Endodermal cell (in vitro differentiated cells): ENCODE measurements at regions not wholly inside any gene's neighbourhood (a gene's known extent, or its start where the extent isn't known, plus 50 kb on each side); places are given as distances from the start of the nearest gene placed in this dataset.
"Not testable (repeated sequence)": the region's sequence is repeated elsewhere in the genome, so short reads cannot be mapped to it uniquely, and the experiment has no call there.

ENCODE experiments used
- DNase-seq: peaks from one replicate; pipeline ENCODE4 v3.0.0-alpha.2; 2017
- H3K27ac ChIP-seq: 2 replicates; pipeline ENCODE4 v1.5.1; 2013; ENCODE audit warnings: mild to moderate bottlenecking, low read depth, low read length, moderate library complexity
- H3K27me3 ChIP-seq: 2 replicates; pipeline ENCODE4 v1.6.1; 2013; ENCODE audit warnings: mild to moderate bottlenecking, low read length, moderate library complexity; ENCODE audit not compliant: insufficient read depth, control insufficient read depth, poor library complexity, severe bottlenecking
- H3K36me3 ChIP-seq: 2 replicates; pipeline ENCODE4 v1.7.0; 2013; ENCODE audit warnings: mild to moderate bottlenecking, low read length, moderate library complexity; ENCODE audit not compliant: control insufficient read depth, insufficient read depth
- H3K4me1 ChIP-seq: one replicate; pipeline ENCODE4 v1.7.0; 2013; ENCODE audit warnings: low read length; ENCODE audit not compliant: control insufficient read depth, insufficient read depth
- H3K4me3 ChIP-seq: 2 replicates; pipeline ENCODE4 v1.5.1; 2013; ENCODE audit warnings: mild to moderate bottlenecking, low read length, moderate library complexity
- H3K9ac ChIP-seq: 2 replicates; pipeline ENCODE4 v1.6.1; 2013; ENCODE audit warnings: mild to moderate bottlenecking, low read length, moderate library complexity; ENCODE audit not compliant: poor library complexity, severe bottlenecking; ENCODE audit errors: extremely low read depth
- H3K9me3 ChIP-seq: 2 replicates; pipeline ENCODE4 v1.6.1; 2013; ENCODE audit warnings: mild to moderate bottlenecking, low read length, moderate library complexity; ENCODE audit not compliant: control insufficient read depth
- H3K27ac Mint-ChIP-seq: 2 replicates; pipeline ENCODE4 v1.8.0; 2020; ENCODE audit warnings: mixed read lengths
- H3K27me3 Mint-ChIP-seq: 2 replicates; pipeline ENCODE4 v1.8.0; 2021; ENCODE audit warnings: mild to moderate bottlenecking, mixed read lengths; ENCODE audit not compliant: insufficient read depth
- H3K36me3 Mint-ChIP-seq: 2 replicates; pipeline ENCODE4 v1.8.0; 2020; ENCODE audit warnings: low read depth, mixed read lengths
- H3K4me1 Mint-ChIP-seq: 2 replicates; pipeline ENCODE4 v1.8.0; 2020; ENCODE audit warnings: mixed read lengths
- H3K4me3 Mint-ChIP-seq: 2 replicates; pipeline ENCODE4 v1.8.0; 2020; ENCODE audit warnings: mild to moderate bottlenecking, moderate library complexity, mixed read lengths
- H3K9me3 Mint-ChIP-seq: 2 replicates; pipeline ENCODE4 v1.8.0; 2020; ENCODE audit warnings: mild to moderate bottlenecking, mixed read lengths
- WGBS, 2 experiments: methylation state at CpG; one replicate each; pipeline versions ENCODE4 v1.1.5 to v1.1.7; 2013; ENCODE audit warnings: missing lambda C conversion rate in 2 of 2, mixed read lengths in 1 of 2; ENCODE audit not compliant: insufficient coverage in 1 of 2, insufficient read length in 1 of 2; 5-methylcytosine and 5-hydroxymethylcytosine counted together
- TF ChIP-seq, protein P1 (sequence below): fragments of 200-600 bp; sonication (generic); conservative IDR thresholded peaks from 2 replicates; pipeline ENCODE4 v1.5.0; 2021; ENCODE audit warnings: antibody characterized with exemption, mild to moderate bottlenecking

GRCh38 chr3:193039058-193039457 lies 121.4 kb upstream of the MB21D2 start:
- no peak overlapping the region for H3K27ac ChIP-seq
- DNase-seq, result no peak
- H3K36me3 Mint-ChIP-seq, result no peaks in the 10 kb centered on the region
- TF ChIP-seq, protein P1, sequence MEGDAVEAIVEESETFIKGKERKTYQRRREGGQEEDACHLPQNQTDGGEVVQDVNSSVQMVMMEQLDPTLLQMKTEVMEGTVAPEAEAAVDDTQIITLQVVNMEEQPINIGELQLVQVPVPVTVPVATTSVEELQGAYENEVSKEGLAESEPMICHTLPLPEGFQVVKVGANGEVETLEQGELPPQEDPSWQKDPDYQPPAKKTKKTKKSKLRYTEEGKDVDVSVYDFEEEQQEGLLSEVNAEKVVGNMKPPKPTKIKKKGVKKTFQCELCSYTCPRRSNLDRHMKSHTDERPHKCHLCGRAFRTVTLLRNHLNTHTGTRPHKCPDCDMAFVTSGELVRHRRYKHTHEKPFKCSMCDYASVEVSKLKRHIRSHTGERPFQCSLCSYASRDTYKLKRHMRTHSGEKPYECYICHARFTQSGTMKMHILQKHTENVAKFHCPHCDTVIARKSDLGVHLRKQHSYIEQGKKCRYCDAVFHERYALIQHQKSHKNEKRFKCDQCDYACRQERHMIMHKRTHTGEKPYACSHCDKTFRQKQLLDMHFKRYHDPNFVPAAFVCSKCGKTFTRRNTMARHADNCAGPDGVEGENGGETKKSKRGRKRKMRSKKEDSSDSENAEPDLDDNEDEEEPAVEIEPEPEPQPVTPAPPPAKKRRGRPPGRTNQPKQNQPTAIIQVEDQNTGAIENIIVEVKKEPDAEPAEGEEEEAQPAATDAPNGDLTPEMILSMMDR, result no peak
- no peak overlapping the region for H3K27ac Mint-ChIP-seq
- no peaks in the 10 kb centered on the region for H3K9me3 Mint-ChIP-seq
- H3K4me3 Mint-ChIP-seq, result no peak overlapping the region
- 86 to 93% methylated on average over 2 to 3 of the region's 3 CpGs for WGBS, 2 experiments
- H3K27me3 Mint-ChIP-seq, result no peaks in the 10 kb centered on the region
- no peaks in the 10 kb centered on the region for H3K4me1 ChIP-seq
- no peak overlapping the region for H3K4me3 ChIP-seq
- no peaks in the 10 kb centered on the region for H3K36me3 ChIP-seq
- H3K9me3 ChIP-seq, result no peaks in the 10 kb centered on the region
- peaks cover 6% of the 10 kb centered on the region for H3K4me1 Mint-ChIP-seq
- H3K9ac ChIP-seq, result no peak overlapping the region
- no peaks in the 10 kb centered on the region for H3K27me3 ChIP-seq

- Histone ChIP-seq H3K36me3 (no peaks in the 10 kb centered on the region), H3K27me3 (no peaks in the 10 kb centered on the region), H3K9me3 (no peaks in the 10 kb centered on the region), H3K27ac (no peak overlapping the region), H3K4me1 (peaks cover under 1% of the 10 kb centered on the region), H3K4me3 (no peak overlapping the region), H3K9ac (no peak overlapping the region)
- Mint-ChIP-seq H3K36me3 (no peaks in the 10 kb centered on the region), H3K4me1 (peaks cover 8% of the 10 kb centered on the region), H3K9me3 (no peaks in the 10 kb centered on the region), H3K27ac (no peak overlapping the region), H3K27me3 (no peaks in the 10 kb centered on the region), H3K4me3 (no peak overlapping the region)
- DNase-seq, result no peak
- TF ChIP-seq, protein P1, result peak; percentile 77
- 0 to 44% methylated on average over 1 to 2 of the region's 2 CpGs for WGBS, 2 experiments
Measured at GRCh38 chr3:193040836-193041672, 123.4 kb upstream of the MB21D2 start.

GRCh38 chr3:193046371-193046770 lies 128.7 kb upstream of the MB21D2 start:
- Mint-ChIP-seq H3K27ac (no peak overlapping the region), H3K4me1 (peaks cover 7% of the 10 kb centered on the region), H3K27me3 (no peaks in the 10 kb centered on the region), H3K4me3 (no peak overlapping the region), H3K9me3 (no peaks in the 10 kb centered on the region), H3K36me3 (no peaks in the 10 kb centered on the region)
- H3K27me3 ChIP-seq, result no peaks in the 10 kb centered on the region
- DNase-seq, result no peak
- no peak overlapping the region for H3K4me3 ChIP-seq
- H3K9ac ChIP-seq, result no peak overlapping the region
- TF ChIP-seq, protein P1, result no peak
- H3K36me3 ChIP-seq, result no peaks in the 10 kb centered on the region
- H3K4me1 ChIP-seq, result peaks cover 4% of the 10 kb centered on the region
- 79 to 100% methylated on average over 1 to 5 of the region's 5 CpGs for WGBS, 2 experiments
- no peak overlapping the region for H3K27ac ChIP-seq
- H3K9me3 ChIP-seq, result no peaks in the 10 kb centered on the region

- not testable (repeated sequence) for H3K9me3 Mint-ChIP-seq, H3K4me3 Mint-ChIP-seq, H3K9me3 ChIP-seq, H3K27ac Mint-ChIP-seq, H3K4me1 ChIP-seq, H3K36me3 ChIP-seq, H3K9ac ChIP-seq, H3K27ac ChIP-seq, H3K27me3 ChIP-seq, H3K4me3 ChIP-seq, H3K36me3 Mint-ChIP-seq, H3K27me3 Mint-ChIP-seq, H3K4me1 Mint-ChIP-seq, DNase-seq
- 88 to 100% methylated on average over 1 of the region's 1 CpG for WGBS, 2 experiments
Measured at GRCh38 chr3:193047461-193047860, 129.8 kb upstream of the MB21D2 start.
